Lower lobe of right lung (tissue), 2 donors: ENCODE measurements at regions not wholly inside any gene's neighbourhood (a gene's known extent, or its start where the extent isn't known, plus 50 kb on each side); places are given as distances from the start of the nearest gene placed in this dataset.
"Not testable (repeated sequence)": the region's sequence is repeated elsewhere in the genome, so short reads cannot be mapped to it uniquely, and the experiment has no call there.

Source experiments
- ATAC-seq, 2 donors: fragments of 200-7000 bp; cut with Tn5 transposase; one replicate each; pipeline ENCODE4 v1.9.1; 2020 to 2022; ENCODE audit warnings: mild to moderate bottlenecking in 2 of 2, moderate library complexity in 2 of 2
- DNase-seq: peaks from one replicate; pipeline ENCODE4 v3.0.0-alpha.2; 2020
- H3K27ac ChIP-seq: fragments of 200-600 bp; one replicate; pipeline ENCODE4 v1.8.0; 2022
- H3K27me3 ChIP-seq: fragments of 200-600 bp; one replicate; pipeline ENCODE4 v1.8.0; 2022; ENCODE audit warnings: low read depth
- H3K36me3 ChIP-seq: fragments of 200-600 bp; one replicate; pipeline ENCODE4 v1.8.0; 2022; ENCODE audit warnings: mild to moderate bottlenecking
- H3K4me1 ChIP-seq: fragments of 200-600 bp; one replicate; pipeline ENCODE4 v1.8.0; 2022
- H3K4me3 ChIP-seq: fragments of 200-600 bp; one replicate; pipeline ENCODE4 v1.8.0; 2022; ENCODE audit warnings: mild to moderate bottlenecking
- H3K9me3 ChIP-seq: fragments of 200-600 bp; one replicate; pipeline ENCODE4 v1.8.0; 2022
- intact Hi-C: fragments of 100-400 bp; cut with DNase I; formaldehyde crosslinking; loops from one replicate; pipeline ENCODE4 v1.11.0; 2022
- TF ChIP-seq, protein P1 (sequence below): fragments of 200-600 bp; IDR thresholded peaks from one replicate; pipeline ENCODE4 v1.8.0; 2022; ENCODE audit warnings: antibody characterized with exemption, mild to moderate bottlenecking
- donor health status: DM: no; HTN: yes; CAD: no; lungs with severe emphysema.

DNA sequence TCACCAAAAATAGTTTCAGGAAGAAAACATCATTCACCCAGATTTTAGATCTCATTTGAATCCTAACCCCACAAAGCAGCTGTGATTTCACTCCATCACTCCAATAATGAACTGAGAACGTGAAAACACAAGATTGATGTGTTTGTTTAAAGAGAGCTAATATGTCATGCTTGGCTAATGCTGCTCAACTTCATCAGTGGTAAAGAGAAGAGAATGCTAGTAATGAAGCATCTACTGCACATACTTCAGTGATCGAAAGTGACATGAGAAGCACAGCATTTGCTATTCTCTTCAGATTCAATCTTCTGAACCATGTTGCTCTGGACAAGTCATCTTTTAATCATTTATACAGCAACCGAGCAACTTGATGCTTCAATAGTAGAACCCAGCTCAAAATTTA lies 874.7 kb downstream of the EFNA5 start:
- DNase-seq (no peak), ATAC-seq (no peak)
- TF ChIP-seq, protein P1, sequence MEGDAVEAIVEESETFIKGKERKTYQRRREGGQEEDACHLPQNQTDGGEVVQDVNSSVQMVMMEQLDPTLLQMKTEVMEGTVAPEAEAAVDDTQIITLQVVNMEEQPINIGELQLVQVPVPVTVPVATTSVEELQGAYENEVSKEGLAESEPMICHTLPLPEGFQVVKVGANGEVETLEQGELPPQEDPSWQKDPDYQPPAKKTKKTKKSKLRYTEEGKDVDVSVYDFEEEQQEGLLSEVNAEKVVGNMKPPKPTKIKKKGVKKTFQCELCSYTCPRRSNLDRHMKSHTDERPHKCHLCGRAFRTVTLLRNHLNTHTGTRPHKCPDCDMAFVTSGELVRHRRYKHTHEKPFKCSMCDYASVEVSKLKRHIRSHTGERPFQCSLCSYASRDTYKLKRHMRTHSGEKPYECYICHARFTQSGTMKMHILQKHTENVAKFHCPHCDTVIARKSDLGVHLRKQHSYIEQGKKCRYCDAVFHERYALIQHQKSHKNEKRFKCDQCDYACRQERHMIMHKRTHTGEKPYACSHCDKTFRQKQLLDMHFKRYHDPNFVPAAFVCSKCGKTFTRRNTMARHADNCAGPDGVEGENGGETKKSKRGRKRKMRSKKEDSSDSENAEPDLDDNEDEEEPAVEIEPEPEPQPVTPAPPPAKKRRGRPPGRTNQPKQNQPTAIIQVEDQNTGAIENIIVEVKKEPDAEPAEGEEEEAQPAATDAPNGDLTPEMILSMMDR: no peak
- no peaks in the 10 kb centered on the region for H3K27me3 ChIP-seq
- H3K36me3 ChIP-seq: no peaks in the 10 kb centered on the region
- H3K27ac ChIP-seq: no peak overlapping the region
- H3K9me3 ChIP-seq: no peaks in the 10 kb centered on the region
- no peaks in the 10 kb centered on the region for H3K4me1 ChIP-seq
- intact Hi-C loops: no loop called here
- H3K4me3 ChIP-seq: no peak overlapping the region

DNA sequence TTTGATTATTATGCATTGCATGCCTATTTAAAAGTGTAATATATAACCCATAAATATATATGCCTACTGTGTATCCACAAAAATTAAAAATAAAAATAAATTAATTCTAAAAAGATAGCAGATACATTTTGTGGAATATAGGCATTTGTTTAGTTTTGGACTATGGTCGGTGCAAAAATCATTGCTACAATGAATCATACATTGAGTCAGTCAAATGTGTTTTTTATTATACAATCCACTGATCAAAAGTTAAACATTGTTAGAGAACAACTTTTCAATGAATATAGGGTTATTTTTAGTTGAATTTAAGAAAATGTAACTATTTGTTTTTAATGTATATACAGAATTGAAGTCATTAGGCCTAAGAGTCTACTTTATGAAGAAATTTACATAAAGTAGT lies 885.9 kb downstream of the EFNA5 start:
- DNase-seq: no peak
- Histone ChIP-seq H3K36me3 (no peaks in the 10 kb centered on the region), H3K4me3 (no peak overlapping the region), H3K27ac (no peak overlapping the region), H3K9me3 (no peaks in the 10 kb centered on the region), H3K27me3 (no peaks in the 10 kb centered on the region), H3K4me1 (no peaks in the 10 kb centered on the region)
- TF ChIP-seq, protein P1: no peak
- intact Hi-C loops: no loop called here
- ATAC-seq: no peak

GRCh38 chr5:106780355-106780754 lies 890.4 kb downstream of the EFNA5 start:
- Histone ChIP-seq H3K4me1 (no peaks in the 10 kb centered on the region), H3K4me3 (no peak overlapping the region), H3K27ac (no peak overlapping the region), H3K36me3 (no peaks in the 10 kb centered on the region), H3K27me3 (no peaks in the 10 kb centered on the region), H3K9me3 (no peaks in the 10 kb centered on the region)
- intact Hi-C loops: no loop called here
- DNase-seq: no peak
- no peak for ATAC-seq
- TF ChIP-seq, protein P1: no peak

DNA sequence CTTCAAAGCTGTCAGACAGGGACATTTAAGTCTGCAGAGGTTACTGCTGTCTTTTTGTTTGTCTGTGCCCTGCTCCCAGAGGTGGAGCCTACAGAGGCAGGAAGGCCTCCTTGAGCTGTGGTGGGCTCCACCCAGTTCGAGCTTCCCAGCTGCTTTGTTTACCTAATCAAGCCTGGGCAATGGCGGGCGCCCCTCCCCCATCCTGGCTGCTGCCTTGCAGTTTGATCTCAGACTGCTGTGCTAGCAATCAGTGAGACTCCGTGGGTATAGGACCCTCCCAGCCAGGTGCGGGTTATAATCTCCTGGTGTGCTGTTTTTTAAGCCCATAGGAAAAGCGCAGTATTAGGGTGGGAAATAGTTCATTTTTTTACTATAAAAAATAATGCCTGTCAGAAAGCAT lies 894.2 kb downstream of the EFNA5 start:
- H3K27ac ChIP-seq, H3K4me1 ChIP-seq, H3K4me3 ChIP-seq, ATAC-seq, DNase-seq, H3K27me3 ChIP-seq, intact Hi-C loops, H3K36me3 ChIP-seq, H3K9me3 ChIP-seq: not testable (repeated sequence)

- H3K9me3 ChIP-seq: no peaks in the 10 kb centered on the region
- DNase-seq (no peak), ATAC-seq (no peak)
- no peak overlapping the region for H3K27ac ChIP-seq
- no peaks in the 10 kb centered on the region for H3K27me3 ChIP-seq
- TF ChIP-seq, protein P1: no peak
- intact Hi-C loops: no loop called here
- no peak overlapping the region for H3K4me3 ChIP-seq
- H3K36me3 ChIP-seq: no peaks in the 10 kb centered on the region
- no peaks in the 10 kb centered on the region for H3K4me1 ChIP-seq
Measured at GRCh38 chr5:106768392-106768791, 902.3 kb downstream of the EFNA5 start.

DNA sequence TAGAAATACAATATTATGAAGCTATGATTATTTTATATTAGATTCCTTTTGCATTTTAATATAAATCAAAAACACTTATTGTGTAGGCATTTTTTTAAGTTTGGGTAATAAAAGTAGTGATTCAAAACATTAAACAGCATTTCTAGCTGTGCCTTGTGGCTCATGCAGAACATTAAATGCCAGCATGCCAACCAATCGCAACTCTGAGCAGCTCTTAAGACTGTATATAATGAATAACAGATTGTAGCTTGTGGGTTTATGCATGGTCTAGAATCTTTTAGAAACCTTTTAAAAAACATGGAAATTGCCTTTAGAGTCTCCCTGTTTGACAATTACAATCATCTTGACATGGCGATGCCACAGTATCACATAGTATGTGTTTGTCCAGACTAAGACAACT lies 903.8 kb downstream of the EFNA5 start:
- ATAC-seq: no peak
- no peak for DNase-seq
- H3K27me3 ChIP-seq: no peaks in the 10 kb centered on the region
- no peaks in the 10 kb centered on the region for H3K4me1 ChIP-seq
- no peaks in the 10 kb centered on the region for H3K36me3 ChIP-seq
- no peak overlapping the region for H3K4me3 ChIP-seq
- no peak overlapping the region for H3K27ac ChIP-seq
- no peaks in the 10 kb centered on the region for H3K9me3 ChIP-seq
- intact Hi-C loops: no loop called here
- TF ChIP-seq, protein P1: no peak
